Ascending aorta (tissue), 2 donors: ENCODE measurements at regions not wholly inside any gene's neighbourhood (a gene's known extent, or its start where the extent isn't known, plus 50 kb on each side); places are given as distances from the start of the nearest gene placed in this dataset.
A peak's percentile ranks its signal among the peaks of the same experiment; 100 is the strongest.

Source experiments
- DNase-seq, 2 donors: peaks; one replicate each; pipeline ENCODE4 v3.0.0-alpha.2; 2019; ENCODE audit warnings: low spot score in 2 of 2
- H3K27ac ChIP-seq, 2 donors: fragments of 200-600 bp; sonication (generic); one replicate each; pipeline ENCODE4 v1.5.1; 2016 to 2017; ENCODE audit warnings: mild to moderate bottlenecking in 1 of 2
- H3K27me3 ChIP-seq: fragments of 200-600 bp; sonication (generic); one replicate; pipeline ENCODE4 v1.5.1; 2017
- H3K36me3 ChIP-seq, 2 donors: fragments of 200-600 bp; sonication (generic); one replicate each; pipeline ENCODE4 v1.5.1; 2016
- H3K4me1 ChIP-seq, 2 donors: fragments of 200-600 bp; sonication (generic); one replicate each; pipeline ENCODE4 v1.5.1; 2016 to 2017; ENCODE audit warnings: mild to moderate bottlenecking in 1 of 2
- H3K4me3 ChIP-seq, 2 donors: fragments of 200-600 bp; sonication (generic); one replicate each; pipeline ENCODE4 v1.5.1; 2016 to 2017; ENCODE audit warnings: mild to moderate bottlenecking in 1 of 2
- H3K9me3 ChIP-seq, 2 donors: fragments of 200-600 bp; sonication (generic); one replicate each; pipeline ENCODE4 v1.5.1; 2016
- CTCF ChIP-seq, 3 experiments: fragments of 200-600 bp in 2 of 3; fragments of 450-650 bp in 1 of 3; sonication (generic) in 2 of 3; IDR thresholded peaks; one replicate each; pipeline ENCODE4 v1.5.1; 2016 to 2019; ENCODE audit warnings: antibody characterized with exemption in 3 of 3, mild to moderate bottlenecking in 1 of 3, moderate library complexity in 1 of 3
- intact Hi-C: fragments of 100-400 bp; cut with DNase I; formaldehyde crosslinking; loops from one replicate; pipeline ENCODE4 v1.15.1; 2023

- intact Hi-C loops: no loop called here
- DNase-seq: no peak
- Histone ChIP-seq H3K9me3 (peaks cover 0 to 5% of the 10 kb centered on the region in 2 donors), H3K27me3 (no peaks in the 10 kb centered on the region), H3K4me1 (no peaks in the 10 kb centered on the region), H3K36me3 (no peaks in the 10 kb centered on the region), H3K4me3 (no peak overlapping the region), H3K27ac (no peak overlapping the region)
- no peak for TF ChIP-seq CTCF (IDR thresholded peaks at IDR 0.05)
These were observed 141.8 kb upstream of the PRDX4 start for GRCh38 chrX:23525531-23525930.

- DNase-seq: no peak
- Histone ChIP-seq H3K4me3 (no peak overlapping the region), H3K4me1 (no peaks in the 10 kb centered on the region), H3K27me3 (no peaks in the 10 kb centered on the region), H3K27ac (no peak overlapping the region), H3K9me3 (no peaks in the 10 kb centered on the region), H3K36me3 (no peaks in the 10 kb centered on the region)
- no peak for TF ChIP-seq CTCF (IDR thresholded peaks at IDR 0.05)
- intact Hi-C loops: loop anchor here (10.0 kb wide), 1 partner anchor 206 kb away; the partner anchor contains the start of gene PTCHD1
These were observed 126.8 kb upstream of the PRDX4 start for GRCh38 chrX:23540532-23540931.

GRCh38 chrX:23548164-23548563 lies 119.1 kb upstream of the PRDX4 start:
- Histone ChIP-seq H3K36me3 (no peaks in the 10 kb centered on the region), H3K27me3 (no peaks in the 10 kb centered on the region), H3K4me1 (no peaks in the 10 kb centered on the region), H3K9me3 (no peaks in the 10 kb centered on the region), H3K27ac (no peak overlapping the region), H3K4me3 (no peak overlapping the region)
- no peak for DNase-seq
- TF ChIP-seq CTCF (IDR thresholded peaks at IDR 0.05): no peak
- intact Hi-C loops: loop anchor here (10.0 kb wide), 1 partner anchor 213 kb away; the partner anchor contains the start of gene PTCHD1

GRCh38 chrX:23552303-23552702 lies 115.0 kb upstream of the PRDX4 start:
- H3K4me1 ChIP-seq: no peaks in the 10 kb centered on the region
- no peak overlapping the region for H3K4me3 ChIP-seq
- TF ChIP-seq CTCF (IDR thresholded peaks at IDR 0.05): no peak
- no peak overlapping the region for H3K27ac ChIP-seq
- intact Hi-C loops: loop anchor here (10.0 kb wide), 1 partner anchor 148 kb away; no protein-coding TSS in a partner anchor
- DNase-seq: no peak
- H3K27me3 ChIP-seq: no peaks in the 10 kb centered on the region
- peaks cover 0 to 3% of the 10 kb centered on the region in 2 donors for H3K9me3 ChIP-seq
- no peaks in the 10 kb centered on the region for H3K36me3 ChIP-seq

GRCh38 chrX:23554304-23554703 lies 113.0 kb upstream of the PRDX4 start:
- intact Hi-C loops: loop anchor here (10.0 kb wide), 1 partner anchor 150 kb away; no protein-coding TSS in a partner anchor

More at GRCh38 chrX:23554304-23554703, 113.0 kb upstream of the PRDX4 start:
- no peaks in the 10 kb centered on the region for H3K36me3 ChIP-seq
- peak; percentile 9 to 54 (median 42) for TF ChIP-seq CTCF (IDR thresholded peaks at IDR 0.05)
- H3K9me3 ChIP-seq: peaks cover 0 to 8% of the 10 kb centered on the region in 2 donors
- no peak overlapping the region for H3K4me3 ChIP-seq
- H3K27ac ChIP-seq: no peak overlapping the region
- no peak for DNase-seq
- no peaks in the 10 kb centered on the region for H3K4me1 ChIP-seq
- no peaks in the 10 kb centered on the region for H3K27me3 ChIP-seq
